Amniotic epithelial cell (primary cell): ENCODE measurements at regions not wholly inside any gene's neighbourhood (a gene's known extent, or its start where the extent isn't known, plus 50 kb on each side); places are given as distances from the start of the nearest gene placed in this dataset.
"Not testable (repeated sequence)": the region's sequence is repeated elsewhere in the genome, so short reads cannot be mapped to it uniquely, and the experiment has no call there.

Experiments used
- DNase-seq: peaks from one replicate; pipeline ENCODE4 v3.0.0-alpha.2; 2010; ENCODE audit warnings: low read depth

DNA sequence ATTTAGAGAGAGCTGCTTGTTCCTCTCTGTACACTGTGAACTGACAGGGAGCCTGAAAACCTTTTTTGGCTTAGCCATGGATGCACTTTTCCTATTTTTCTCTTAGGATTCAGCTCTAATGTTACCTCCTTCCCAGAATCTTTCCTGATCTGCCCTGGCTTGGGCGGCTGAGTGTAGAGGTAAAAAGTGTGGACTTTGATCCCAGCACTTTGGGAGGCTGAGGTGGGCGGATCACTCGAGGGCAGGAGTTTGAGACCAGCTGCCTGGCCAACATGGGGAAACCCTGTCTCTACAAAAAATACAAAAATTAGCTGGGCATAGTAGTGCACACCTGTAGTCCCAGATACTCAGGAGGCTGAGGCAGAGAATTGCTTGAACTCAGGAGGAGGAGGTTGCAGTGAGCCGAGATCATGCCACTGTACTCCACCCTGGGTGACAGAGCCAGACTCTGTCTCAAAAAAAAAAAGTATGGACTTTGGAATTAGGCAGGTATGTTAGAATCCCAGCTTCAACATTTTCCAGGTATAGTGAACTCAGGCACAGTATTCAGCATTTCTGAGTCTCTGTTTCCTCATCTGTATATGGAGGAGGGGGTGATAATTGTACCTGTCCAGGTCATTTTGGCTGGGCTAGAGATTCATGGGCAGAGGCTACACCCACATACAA, 212.5 kb upstream of the EEF2KMT start:
- no peak for DNase-seq

DNA sequence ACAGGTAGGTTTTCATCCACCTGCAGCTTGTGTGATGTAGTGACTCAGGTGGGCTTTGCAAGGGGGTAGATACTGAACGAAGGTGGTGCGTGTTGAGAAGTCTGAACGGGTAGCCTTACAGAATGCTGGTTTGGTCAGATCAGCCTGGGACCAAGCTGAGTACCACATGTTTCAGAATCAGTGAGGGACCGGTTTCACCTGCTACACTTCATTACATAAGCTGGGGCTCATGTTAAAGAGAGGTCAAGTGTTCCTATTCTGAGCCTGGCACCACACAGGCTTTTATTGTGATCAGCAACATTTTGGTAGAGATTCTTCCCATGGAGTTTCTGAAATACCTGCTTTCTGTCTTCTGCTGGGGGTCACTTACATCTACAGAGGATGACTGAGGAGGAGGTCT, 207.4 kb upstream of the EEF2KMT start:
- DNase-seq: no peak

DNA sequence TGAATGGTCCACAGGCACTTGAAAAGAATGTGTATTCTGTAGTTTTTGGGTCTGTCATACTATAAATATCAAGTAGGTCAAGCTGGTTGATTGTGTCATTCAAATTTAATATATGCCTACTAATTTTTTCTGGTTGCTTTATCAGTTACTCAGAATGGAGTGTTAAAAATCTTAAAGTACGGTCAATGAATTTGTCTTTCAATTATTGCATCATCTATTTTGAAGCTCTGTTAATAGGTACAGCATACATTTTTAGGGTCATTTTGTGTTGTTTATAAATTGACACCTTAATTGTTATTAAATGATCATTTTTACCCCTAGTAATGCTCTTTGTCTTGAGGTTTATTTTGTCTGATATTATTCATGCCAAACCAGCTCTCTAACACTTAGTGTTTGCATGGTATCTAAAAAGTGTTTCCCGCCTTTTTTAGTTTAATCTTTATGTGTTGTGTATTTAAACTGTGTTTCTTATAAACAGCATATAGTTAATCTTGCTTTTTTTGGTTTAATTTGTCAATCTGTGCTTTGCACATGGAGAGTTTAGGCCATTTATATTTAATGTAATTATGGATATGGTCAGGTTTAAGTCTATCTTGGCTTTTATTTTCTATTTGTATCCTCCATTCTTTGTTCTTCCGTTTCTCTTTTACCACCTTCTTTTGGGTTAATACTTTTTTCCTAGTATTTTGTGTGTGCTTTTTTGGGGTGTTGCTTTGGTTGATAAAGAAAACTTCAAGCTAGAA, 204.9 kb upstream of the EEF2KMT start:
- no peak for DNase-seq

DNA sequence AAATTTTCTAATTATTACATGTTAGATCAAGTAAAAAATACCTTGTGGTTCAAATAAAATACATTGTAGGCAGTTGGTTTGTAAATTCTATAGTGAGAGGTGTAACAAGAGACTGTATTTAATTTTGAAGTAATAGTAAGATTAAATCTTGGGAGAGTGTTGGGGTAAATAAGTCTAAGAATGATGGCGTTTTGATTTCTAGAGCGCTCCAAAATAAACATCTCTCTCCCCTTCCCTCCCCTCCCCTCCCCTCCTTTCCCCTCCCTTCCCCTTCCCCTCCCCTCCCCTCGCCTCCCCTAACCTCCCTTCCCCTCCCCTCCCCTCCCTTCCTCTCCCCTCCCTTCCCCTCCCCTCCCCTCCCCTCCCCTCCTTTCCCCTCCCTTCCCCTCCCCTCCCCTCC, 200.6 kb upstream of the EEF2KMT start:
- no peak for DNase-seq

DNA sequence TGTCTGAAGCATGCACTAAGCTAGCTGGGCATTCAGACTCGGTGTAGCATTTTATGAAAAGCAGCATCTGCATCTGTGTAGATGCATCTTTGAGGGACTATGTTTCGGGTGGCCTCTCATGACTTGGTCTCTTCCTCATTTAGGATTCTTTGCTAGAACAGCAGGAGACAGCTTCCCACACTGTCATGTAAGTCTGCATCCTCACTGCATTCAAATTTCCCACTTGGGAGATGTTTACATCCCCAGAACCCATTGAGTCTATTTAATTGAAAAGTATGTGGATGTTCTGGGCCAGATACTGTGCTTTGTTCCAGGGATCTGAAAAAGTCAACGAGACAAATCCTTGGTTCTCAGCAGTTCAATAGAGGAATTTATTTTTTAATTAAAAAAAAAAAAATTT, 198.6 kb upstream of the EEF2KMT start:
- no peak for DNase-seq

DNA sequence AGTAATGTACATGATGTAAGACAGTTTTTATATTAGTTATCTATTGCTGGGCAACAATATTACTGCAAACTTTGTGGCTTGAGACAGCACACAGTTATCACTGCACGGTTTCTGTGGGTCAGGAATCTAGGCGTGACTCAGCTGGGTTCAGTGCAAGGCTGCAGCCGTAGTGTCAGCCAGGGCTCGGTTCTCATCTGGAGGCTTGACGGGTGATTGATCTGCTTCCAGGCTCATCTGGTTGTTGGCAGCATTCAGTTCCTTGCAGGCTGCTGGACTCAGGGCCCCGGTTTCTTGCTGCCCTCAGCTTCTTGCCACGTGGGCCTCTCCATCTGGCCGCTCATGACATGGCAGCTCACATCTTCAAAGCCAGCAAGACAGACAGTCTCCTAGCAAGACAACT, 197.7 kb upstream of the EEF2KMT start:
- not testable (repeated sequence) for DNase-seq

DNA sequence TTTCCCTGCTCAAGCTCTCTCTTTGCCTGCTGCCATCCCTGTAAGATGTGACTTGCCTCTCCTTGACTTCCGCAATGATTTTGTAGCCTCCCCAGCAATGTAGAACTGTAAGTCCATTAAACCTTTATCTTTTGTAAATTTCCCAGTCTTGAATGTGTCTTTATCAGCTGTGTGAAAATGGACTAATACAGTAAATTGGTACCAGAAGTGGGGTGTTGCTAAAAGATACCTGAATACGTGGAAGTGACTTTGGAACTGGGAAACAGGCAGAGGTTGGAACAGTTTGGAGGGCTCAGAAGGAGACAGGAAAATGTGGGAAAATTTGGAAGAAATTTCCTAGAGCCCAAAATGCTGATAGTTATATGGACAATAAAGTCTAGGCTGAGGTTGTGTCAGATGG, 184.6 kb upstream of the EEF2KMT start:
- not testable (repeated sequence) for DNase-seq

DNA sequence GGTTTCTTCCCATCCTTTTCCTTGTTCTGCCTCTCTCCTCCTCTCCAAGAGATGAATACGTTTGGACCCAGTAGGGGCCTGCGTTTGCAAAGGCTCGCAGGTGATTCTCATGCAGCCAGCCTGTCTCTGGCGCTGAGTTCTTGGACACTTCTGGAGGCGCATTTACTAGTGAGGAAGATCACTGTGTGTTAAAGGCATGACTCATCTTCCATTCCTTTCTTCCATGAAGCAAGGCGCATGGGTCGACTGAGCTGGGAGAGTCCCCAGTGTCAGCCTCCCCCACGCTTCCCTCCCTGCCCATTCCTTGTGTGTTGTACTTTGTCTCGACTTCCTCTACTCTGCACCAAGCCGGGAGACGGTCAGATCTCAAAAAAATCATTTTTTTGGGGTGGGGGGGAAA, 159.9 kb upstream of the EEF2KMT start:
- DNase-seq: no peak

DNA sequence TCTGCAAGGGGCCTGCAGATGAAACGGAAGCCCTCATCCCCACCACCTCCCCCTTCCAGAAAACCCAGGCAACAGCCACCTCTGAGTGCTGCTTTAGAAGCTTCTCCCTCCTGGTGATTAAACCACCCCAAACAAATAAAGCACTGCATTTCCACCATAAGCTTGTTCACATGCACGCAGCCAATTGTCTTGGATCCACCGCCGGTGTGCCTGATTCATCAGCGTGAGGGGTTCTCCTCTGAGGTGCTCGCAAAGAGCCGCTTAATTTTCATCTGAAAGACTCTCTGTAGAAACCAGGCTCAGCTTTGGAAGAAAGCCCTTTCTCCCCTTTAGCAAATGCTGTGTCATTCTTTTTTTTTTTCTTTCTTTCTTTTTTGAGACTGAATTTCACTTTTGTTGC, 155.2 kb upstream of the EEF2KMT start:
- DNase-seq: no peak

DNA sequence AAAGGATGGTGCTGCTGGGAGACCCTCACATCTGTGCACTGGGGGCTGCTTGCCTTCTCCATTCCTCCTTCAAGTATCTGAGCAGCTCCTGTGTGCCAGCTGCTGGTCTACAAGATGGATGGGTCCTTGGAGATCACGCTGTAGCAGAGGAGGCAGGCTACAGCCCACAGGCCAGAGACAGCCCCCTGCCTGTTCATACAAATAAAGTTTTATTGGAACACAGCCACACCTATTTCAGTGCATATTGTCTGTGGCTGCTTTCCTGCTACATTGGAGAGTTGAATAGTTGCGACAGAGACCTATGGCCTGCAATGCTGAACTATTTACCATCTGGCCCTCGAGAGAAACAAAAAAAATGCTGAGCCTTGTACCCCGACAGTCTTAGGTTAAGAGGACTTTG, 149.8 kb upstream of the EEF2KMT start:
- DNase-seq: not testable (repeated sequence)

DNA sequence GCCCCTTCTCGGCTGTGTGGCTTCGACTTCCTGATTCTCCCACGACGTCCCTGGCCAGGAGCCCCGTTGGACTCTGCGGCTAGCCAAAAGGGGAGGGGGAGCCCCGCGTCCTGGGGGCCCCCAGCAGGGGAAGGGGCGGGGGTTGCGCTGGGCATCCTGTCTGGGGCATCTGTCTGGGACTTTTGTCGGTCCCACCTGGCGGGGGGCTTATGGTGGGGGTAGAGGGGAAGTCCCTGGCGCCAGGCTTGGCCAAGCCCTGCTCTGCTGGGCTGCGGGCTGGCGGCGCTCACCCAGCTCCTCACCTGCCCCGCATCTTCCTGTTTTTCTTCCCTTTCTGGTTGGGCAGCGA, 142.7 kb upstream of the EEF2KMT start:
- not testable (repeated sequence) for DNase-seq

DNA sequence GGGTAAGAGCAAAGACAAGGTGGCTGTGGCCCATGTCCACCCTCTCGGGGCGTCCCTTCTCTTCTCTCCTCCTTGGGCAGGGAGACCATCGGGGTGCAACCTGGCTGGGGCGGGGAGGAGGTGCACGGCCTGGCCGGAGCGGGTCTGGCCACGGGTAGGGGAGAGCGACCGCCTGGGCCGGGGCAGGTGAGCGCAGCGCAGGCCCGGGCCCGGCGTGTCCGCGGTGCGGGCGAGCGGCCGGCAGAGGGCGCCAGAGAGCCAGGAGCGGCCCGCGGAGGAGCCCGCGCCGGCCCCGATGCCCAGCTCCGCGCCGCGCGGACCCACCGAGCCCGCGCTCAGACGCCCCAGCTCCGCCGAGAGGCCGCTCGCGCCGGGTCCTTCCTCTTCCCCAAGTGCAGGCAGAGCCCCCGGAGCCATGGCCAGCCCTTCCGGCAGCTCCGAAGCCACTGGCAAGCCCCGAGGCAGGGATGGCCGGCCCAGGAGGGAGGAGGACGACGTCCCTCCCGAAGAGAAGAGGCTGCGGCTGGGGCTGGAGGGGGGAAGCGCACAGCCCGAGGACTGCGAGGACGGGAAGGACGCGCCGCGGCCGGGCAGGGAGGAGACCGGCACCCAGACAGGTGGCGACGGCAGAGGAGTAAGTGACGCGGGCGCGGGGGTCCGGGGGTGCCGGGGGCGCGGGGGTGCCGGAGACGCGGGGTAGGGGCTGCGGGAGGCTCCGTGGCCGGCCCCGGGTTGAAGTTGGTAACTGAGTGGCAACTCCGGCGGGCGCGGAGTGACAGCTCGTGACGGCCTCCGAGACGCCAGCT, 142.1 kb upstream of the EEF2KMT start:
- DNase-seq: not testable (repeated sequence)

DNA sequence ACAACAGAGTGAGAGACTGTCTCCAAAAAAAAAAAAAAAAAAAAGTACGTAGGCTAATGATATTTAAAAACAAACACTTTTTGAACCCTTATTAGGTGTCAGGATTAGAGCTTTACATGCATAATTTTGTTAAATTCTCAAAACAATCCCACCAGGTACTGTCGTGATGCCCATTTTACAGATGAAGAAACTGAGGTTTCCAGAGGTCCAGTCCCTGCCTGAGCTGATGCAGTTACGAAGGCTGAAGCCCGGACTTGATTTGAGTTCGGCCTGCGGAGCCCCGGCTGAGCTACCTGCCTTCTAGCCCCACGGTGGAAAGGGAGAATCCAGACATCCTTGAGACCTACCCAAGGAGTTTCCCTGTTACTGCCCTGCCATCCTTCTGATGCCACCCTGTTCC, 137.5 kb upstream of the EEF2KMT start:
- DNase-seq: no peak

DNA sequence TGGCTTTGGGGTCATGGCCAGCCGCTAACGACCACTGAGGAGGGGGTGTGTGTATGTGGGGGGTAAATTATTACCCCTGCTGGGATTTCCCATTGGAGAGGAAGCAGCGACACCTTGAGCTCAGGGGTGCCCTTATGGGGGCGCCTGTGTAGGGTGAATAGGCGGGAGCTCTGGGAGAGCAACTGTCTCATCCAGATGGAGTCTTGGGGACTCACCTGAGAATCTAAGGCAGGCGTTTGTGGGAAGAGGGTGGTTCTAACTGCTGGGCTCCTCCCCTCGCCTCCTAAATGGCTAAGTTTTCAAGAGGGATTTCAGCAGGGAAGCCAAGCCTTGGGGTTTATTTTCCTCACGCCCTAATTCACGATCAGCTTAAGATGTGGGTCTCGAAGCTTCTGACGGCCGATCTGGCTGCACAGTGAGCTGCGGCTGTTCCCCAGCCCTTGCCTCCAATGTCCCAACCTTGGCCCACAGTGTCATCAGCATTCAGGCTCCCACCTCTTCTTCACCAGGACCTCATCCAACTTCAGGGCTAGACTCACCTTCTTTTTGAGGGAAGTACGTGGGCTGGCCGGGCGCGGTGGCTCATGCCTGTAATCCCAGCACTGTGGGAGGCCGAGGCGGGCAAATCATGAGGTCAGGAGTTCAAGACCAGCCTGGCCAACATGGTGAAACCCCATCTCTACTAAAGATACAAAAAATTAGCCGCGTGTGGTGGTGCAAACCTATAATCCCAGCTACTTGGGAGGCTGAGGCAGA, 136.9 kb upstream of the EEF2KMT start:
- DNase-seq: no peak

DNA sequence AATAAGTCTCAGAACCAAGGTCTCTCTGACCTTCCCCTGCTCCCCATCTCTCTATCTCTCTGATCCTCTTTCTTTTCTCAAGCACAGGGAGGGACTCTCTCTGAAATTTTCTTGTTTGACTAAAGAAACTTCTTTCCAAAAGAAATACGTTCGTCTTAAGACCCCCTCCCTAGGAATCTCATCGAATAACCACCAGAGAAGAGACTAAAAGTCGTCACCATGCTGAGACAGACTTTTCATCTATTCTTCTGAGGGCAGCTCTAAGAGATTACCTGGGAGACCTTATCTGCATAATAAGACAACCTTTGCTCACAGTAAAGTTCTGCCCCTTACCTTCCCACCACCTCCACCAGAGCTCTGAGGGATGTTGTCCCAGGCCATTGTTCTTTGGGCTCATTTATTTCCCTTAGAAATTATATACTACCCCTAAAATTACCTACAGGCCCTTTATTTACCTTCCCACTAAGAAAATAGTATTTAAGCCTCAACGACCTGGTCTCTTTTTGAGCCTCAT, 133.7 kb upstream of the EEF2KMT start:
- no peak for DNase-seq

DNA sequence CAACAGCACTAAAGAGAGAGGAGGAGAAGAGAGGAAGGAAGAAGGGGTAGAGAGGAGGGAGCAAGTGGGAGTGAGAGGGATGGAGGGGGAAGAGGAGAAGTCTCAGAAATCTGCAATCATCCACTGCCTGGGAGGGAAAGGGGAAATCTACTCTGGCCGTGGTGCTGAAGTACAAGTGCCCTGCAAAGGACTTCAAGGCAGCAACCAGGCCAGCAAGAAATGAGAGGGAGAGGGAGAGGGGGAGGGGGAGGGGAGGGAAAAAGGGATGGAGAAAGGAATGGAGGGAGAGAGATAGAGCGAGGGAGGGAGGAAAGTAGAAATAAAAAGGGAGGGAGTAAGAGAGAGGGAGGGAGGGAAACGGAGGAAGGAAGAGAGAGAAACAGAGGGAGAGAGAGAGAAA, 130.8 kb upstream of the EEF2KMT start:
- no peak for DNase-seq

DNA sequence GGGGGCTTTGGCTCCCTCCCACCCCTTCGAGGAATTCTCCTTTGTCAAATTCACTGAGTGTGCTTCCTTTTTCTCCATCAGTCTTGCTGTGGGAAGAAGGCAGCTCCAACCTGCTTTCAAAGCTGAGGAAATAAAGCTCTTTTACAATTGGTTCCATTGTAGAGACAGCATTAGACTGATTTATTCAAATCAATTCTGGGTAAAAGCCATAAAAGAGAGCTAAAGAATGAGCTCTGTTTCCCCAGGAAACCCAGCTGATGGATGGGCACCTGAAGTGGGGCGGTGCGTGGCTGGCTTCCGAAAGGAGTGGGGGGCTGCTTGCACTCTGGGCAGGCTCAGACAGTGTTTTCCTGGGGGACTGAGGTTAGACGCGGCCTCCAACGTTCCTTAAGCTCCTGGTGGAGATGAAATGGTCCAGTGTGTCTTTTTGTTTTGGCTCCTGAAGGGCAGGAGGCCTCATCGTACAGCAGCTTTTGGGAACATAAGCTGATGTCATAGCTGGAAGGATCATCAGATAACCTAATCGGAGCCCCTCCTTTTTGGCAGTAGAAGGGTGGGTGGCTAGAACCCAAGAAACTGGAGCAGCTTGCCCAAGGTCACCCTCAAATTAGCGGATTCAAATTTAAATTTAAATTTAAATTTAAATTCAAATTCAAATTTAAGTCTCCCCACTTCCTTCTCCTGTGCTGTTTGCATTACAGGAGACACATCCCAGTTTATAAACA, 128.5 kb upstream of the EEF2KMT start:
- DNase-seq: no peak

DNA sequence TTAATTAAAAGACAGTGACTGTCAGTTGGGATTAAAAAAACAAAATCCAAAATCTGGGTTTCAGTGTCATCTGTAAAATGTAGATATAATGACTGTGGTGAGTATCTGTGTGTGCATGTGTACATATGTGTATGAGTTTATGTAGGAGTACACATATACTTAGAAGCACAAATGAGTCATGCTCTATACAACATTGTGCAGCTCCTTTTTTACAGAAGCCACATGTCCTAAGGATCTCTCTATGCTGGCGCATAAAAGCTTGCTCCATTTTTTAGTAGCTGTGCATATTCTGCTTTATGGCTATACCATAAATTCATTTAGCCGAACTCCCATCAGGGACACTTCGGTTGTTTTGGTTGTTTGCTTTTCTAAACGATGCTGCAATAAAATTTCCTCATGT, 125.2 kb upstream of the EEF2KMT start:
- no peak for DNase-seq

DNA sequence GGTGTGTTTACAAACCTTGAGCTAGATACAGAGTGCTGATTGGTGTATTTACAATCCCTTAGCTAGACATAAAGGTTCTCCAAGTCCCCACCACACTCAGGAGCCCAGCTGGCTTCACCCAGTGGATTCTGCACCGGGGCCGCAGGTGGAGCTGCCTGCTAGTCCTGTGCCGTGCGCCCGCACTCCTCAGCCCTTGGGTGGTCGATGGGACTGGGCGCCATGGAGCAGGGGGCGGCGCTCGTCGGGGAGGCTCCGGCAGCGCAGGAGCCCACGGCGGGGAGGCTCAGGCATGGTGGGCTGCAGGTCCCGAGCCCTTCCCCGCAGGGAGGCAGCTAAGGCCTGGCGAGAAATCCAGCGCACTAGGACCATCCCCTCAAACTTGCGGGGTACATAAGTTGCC, 124.2 kb upstream of the EEF2KMT start:
- not testable (repeated sequence) for DNase-seq

DNA sequence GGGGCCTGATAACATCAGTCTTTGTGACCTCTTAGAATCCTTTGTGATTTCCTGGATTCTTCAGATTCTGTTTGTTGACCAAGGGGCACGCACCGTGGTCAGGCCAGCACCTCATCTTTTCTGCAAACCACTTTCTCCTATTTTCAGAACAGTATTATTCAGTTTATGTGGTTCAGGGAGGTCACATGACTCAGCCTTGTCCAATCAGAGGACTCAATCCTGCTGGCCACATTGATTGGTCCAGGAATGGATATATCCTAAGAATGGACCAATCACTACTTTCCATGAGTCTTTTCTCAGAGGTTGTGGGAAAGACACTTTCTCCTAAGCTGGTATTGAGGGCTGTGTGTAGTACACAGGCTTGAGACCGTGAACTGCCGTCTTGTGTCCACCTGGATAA, 123.1 kb upstream of the EEF2KMT start:
- no peak for DNase-seq

DNA sequence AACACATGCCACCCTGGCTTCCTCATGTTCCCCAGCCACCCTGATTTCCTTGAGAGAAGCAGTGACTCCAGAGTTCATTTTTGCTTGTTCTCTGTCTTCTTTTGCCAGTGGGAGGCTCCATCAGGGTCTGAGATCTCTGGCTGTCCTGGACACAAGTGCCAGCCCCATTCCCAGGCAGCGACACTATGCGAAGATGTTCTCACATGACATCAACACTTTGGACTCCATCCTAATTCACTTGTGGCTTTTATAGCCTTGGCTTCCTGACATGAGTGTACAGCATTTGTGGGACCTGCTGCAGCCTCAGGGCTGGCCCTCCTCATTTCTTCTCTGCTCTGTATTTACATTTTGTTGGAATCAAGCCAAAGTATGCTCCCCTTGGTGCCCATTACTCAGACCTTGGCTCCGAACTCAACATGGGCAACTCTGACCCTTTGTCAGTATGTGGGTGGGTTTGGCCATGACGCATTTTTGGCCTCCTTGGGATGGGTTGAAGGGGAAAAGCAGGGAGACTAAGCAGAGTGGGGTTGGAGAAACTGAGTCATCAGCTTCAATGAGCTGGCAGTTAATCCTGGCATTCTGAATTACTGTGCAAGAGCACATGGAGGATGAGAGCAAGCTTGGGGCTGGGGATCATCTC, 119.0 kb upstream of the EEF2KMT start:
- DNase-seq: no peak
